ENCODE measurements at regions not wholly inside any gene's neighbourhood (a gene's known extent, or its start where the extent isn't known, plus 50 kb on each side); places are given as distances from the start of the nearest gene placed in this dataset.

DNA sequence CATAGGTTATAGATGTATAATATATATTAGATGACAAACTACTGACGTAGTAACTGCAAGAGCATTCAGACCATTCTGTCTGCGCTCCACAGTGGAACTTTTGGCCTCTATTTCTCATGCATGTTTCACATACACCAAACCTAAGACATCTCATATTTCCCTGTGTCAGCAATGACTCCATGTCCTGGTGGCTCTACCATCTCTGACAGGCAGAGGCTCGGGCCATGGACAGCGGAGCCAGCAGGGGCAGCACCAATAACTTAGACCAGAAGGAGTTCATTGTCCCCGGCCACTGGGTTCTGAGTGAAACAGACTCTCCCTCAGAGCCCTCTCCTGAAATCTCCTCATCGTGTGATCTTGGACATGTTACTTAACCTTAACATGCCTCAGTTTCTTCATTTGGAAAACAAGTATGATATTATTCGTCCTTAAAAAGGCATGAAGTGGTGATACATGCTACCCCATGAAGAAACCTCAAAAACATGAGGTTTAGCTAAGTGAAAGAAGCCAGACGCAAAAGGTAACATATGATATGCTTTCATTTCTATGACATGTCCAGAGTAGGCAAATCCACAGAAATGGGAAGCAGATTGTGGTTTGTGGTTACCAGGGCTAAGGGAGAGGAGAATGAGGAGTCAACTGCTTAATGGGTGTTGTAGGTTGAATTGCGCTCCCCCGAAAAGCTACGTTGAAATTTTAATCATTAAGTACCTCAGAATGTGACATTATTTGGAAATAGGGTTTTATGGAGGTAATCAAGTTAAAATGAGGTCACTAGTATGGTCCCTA is 564.0 kb upstream of the JARID2 start:
- FAIRE-seq (no peak), ATAC-seq (no peak), DNase-seq (ENCODE audit: low read depth, low spot score) (no peak)
- ChIA-PET POLR2A (no interaction called here), SMC1A (ENCODE audit: uncharacterized antibody, unreplicated experiment) (no interaction called here), CTCF (interaction anchor here (0.7 kb wide), 1 partner anchor 193 kb away, joined by 3 read pairs; no protein-coding TSS in a partner anchor), RAD21 (ENCODE audit: unreplicated experiment) (no interaction called here)
- H2AFZ ChIP-seq (ENCODE audit: control insufficient read depth, low read depth, low read length): no peak overlapping the region
- in situ Hi-C loops (cut with MboI): no loop called here
- no peak for TF ChIP-seq DPF2 (IDR thresholded peaks at IDR 0.05)
- no peak for TF ChIP-seq SMC3 (IDR thresholded peaks at IDR 0.05; ENCODE audit: borderline replicate concordance, low read length)
- no peak for TF ChIP-seq SIN3A (IDR thresholded peaks at IDR 0.05; ENCODE audit: low read depth, low read length)
- TF ChIP-seq MTA3 (IDR thresholded peaks at IDR 0.05; ENCODE audit: borderline replicate concordance, low read length): no peak
- TF ChIP-seq MLLT1 (IDR thresholded peaks at IDR 0.05): no peak
- no peak for TF ChIP-seq NFIC (IDR thresholded peaks at IDR 0.05; ENCODE audit: low read depth, low read length)
- TF ChIP-seq, protein P1, sequence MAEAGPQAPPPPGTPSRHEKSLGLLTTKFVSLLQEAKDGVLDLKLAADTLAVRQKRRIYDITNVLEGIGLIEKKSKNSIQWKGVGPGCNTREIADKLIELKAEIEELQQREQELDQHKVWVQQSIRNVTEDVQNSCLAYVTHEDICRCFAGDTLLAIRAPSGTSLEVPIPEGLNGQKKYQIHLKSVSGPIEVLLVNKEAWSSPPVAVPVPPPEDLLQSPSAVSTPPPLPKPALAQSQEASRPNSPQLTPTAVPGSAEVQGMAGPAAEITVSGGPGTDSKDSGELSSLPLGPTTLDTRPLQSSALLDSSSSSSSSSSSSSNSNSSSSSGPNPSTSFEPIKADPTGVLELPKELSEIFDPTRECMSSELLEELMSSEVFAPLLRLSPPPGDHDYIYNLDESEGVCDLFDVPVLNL (IDR thresholded peaks at IDR 0.05; ENCODE audit: low read depth, low read length): no peak
- no peak for TF ChIP-seq ZSCAN29 (IDR thresholded peaks at IDR 0.05)
- no peak for TF ChIP-seq RUNX3 (IDR thresholded peaks at IDR 0.05; ENCODE audit: low read length)
- TF ChIP-seq RELB (IDR thresholded peaks at IDR 0.05; ENCODE audit: low read depth): no peak
- no peak for TF ChIP-seq SMARCA5 (IDR thresholded peaks at IDR 0.05)
- H3K4me2 ChIP-seq (ENCODE audit: control insufficient read depth, insufficient read depth): no peak overlapping the region
- no peaks in the 10 kb centered on the region; a peak in 1 of 4 replicates for H3K27me3 ChIP-seq (replicated peaks in 1 of 2; ENCODE audit: control insufficient read depth in 2 of 2, insufficient read depth in 2 of 2, low read length in 1 of 2)
- H3K27ac ChIP-seq (ENCODE audit: control insufficient read depth, insufficient read depth): no peak overlapping the region
- H3K79me2 ChIP-seq (ENCODE audit: control insufficient read depth, insufficient read depth, low read length): no peaks in the 10 kb centered on the region
- H3K4me3 ChIP-seq: no peak overlapping the region
- H3K9me3 ChIP-seq (replicated peaks; ENCODE audit: control insufficient read depth, insufficient read depth, low read length): no peaks in the 10 kb centered on the region
- H4K20me1 ChIP-seq (ENCODE audit: control insufficient read depth, insufficient read depth): no peaks in the 10 kb centered on the region
- BruUV-seq (replicated peaks): no TSS peak
- intact Hi-C loops (cut with micrococcal nuclease; ENCODE audit: unreplicated experiment): no loop called here
- no peak overlapping the region for H3K9ac ChIP-seq (ENCODE audit: control insufficient read depth, insufficient read depth, low read length)
- H3K36me3 ChIP-seq (ENCODE audit: control insufficient read depth in 2 of 2, insufficient read depth in 2 of 2, low read length in 1 of 2): no peaks in the 10 kb centered on the region
- H3K4me1 ChIP-seq (ENCODE audit: control insufficient read depth, insufficient read depth, low read length): no peaks in the 10 kb centered on the region
- WGBS (ENCODE audit: insufficient coverage, insufficient replicate concordance, low lambda C conversion rate, missing lambda C conversion rate): 71% methylated on average over 11 of the region's 11 CpGs

Data from GM12878 (cell line).